Frontal cortex (tissue), 3 donors: ENCODE measurements at regions not wholly inside any gene's neighbourhood (a gene's known extent, or its start where the extent isn't known, plus 50 kb on each side); places are given as distances from the start of the nearest gene placed in this dataset.

ENCODE experiments used
- DNase-seq, 2 donors: peaks; one replicate each; pipeline ENCODE4 v3.0.0; 2012; ENCODE audit warnings: low spot score in 2 of 2
- FAIRE-seq: peaks from 2 replicates; lab custom pipeline; 2012; peaks lifted over from hg19 to GRCh38; lab: Jason Lieb, UNC
- donor health status: control.
- donor health status: control.
- donor health status: control.

DNA sequence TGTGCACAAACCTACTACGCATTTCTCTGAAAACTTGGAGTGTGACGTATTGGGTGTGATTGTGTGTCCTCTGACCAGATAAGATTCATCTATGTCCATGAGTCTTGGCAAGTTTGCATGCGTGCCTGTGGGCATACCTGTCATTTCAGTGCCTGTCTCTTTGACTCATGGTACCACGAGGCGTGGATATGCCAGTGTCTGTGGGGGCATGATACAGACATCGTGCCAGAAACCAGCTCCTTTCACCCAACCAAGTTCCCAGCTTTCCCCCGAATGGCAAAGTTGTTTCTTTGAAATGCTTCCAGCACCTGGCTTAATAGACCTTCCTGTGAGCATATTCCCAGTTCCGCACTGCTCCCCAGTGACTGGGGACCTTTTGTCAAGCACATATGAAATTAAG, 241.9 kb upstream of the MVB12B start:
- no peak for DNase-seq
- FAIRE-seq: no peak

DNA sequence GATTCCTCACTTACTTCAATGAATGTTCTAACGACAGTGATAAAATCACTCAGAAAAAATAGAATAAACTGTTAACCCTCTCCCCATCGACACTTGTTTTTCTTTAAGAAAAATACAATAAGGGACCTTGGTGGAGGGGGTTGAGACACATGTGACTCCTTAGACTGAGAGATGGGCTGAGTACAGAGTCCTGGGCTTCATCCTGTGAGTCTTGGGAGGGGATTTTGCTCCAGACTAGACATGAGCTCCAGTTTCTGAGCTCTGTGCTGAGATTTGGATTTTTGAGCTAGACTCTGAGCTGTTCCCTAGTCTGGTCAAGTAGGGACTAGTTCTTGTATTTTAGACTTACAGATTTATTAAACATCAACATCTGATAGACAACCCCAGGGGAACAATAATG, 241.5 kb upstream of the MVB12B start:
- FAIRE-seq: no peak
- DNase-seq: no peak

DNA sequence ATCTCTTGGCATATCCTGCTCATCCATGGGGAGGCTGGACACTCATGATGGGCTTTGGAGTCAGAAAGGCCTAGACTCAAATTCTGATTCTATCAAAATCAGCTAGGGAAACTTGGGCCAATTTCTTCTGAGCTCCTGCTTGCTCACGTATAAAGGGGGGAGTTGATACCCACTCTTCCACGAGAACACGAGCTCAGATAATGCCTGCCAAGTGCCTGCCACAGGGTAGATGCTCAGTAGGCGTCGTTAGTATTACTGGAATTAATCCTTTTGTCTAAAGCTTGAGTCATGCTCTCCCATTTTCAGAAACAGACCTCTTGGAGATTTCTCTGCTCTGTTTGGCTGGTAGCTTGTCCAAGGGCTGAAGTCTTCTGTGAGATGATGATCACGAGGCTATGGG, 238.3 kb upstream of the MVB12B start:
- FAIRE-seq: no peak

DNA sequence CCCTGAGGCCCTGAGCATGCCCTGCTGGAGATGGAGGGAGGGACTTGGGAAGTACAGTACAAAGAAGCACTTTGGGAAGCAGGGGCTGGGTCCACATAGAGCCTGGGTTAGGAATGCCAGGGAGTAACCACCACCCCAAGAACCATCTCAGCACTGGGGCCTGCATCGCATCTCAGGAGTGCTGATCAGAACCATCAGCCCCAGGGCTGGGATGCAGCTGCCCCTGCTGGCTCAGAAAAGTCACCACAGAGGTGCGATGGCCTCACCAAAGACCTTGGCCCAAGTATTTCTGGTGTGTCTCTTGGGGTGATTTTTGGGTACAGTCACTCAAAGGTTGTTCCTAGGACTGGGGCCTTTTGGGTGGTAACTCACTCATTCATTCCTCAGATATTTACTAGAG, 236.8 kb upstream of the MVB12B start:
- DNase-seq: no peak
- FAIRE-seq: no peak

More for the DNA sequence above, 238.3 kb upstream of the MVB12B start:
- DNase-seq: no peak

DNA sequence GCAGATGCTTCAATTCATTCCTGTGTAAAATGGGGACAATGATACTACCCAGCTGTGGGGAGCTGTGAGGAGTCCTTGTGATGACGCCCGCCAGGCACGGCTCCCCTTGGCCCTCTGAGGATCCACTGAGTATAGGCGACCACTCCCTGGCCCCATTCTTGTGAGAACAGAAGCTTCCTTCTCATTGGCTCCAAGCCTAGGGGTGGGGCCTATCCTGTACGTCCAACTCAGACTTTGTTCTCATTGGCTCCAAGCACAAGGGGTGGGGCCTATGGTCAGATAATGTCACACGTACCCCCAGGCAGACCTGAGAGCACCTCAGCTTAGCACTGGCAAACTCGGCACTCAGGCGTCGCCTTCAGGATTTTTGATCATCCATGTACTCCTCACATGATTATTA, 232.9 kb upstream of the MVB12B start:
- DNase-seq (no peak), FAIRE-seq (no peak)

DNA sequence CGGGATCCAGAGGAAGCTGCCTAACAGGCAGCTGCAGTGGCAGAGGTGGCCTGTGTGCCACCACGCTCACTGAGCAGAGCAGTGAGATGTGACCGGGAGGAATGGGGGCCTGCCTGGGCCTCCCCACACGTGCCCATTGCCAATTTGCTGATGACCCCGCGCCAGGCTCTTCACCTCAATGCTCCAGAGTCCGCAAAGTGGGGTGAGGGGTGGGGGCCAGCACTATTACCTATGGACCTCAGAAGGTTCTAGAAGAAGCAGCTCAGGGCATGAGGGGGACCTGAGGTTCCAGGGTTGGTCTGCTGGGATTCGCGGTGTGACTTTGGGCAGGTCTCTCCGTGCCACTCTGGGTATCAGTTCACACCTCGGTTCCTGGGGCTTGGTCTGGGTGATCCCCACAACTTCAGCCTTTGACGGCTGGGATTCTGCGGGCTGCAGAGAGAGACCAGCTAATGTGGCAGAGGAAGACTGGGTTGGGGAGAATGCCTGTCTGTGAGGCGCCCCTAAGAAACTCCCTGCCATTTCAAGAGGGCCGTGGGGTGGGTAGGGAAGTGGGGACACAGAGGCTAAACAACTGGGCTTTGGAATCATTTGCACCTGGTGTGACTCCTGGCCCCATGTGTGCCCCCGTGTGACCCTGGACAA, 231.0 kb upstream of the MVB12B start:
- DNase-seq: no peak
- FAIRE-seq: no peak

DNA sequence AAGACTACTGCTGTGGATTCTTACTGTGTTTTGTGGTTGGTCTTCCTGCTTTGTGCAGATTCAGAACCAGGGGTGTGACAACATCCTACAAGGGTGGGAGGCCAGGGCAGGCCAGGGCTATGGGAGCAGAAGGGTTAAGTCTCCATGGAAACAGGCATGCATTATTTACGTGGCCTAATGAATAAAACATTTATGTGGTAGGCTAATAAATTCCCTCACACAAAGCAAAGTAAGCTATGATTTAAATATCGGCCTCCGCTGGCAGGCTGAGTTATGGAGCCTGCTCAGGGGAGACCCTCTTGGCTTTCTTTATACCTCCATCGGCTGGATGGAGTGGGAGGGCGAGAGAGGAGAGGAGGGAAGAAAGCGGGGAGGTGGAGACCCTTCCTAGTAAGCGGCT, 230.3 kb upstream of the MVB12B start:
- no peak for FAIRE-seq
- DNase-seq: no peak

DNA sequence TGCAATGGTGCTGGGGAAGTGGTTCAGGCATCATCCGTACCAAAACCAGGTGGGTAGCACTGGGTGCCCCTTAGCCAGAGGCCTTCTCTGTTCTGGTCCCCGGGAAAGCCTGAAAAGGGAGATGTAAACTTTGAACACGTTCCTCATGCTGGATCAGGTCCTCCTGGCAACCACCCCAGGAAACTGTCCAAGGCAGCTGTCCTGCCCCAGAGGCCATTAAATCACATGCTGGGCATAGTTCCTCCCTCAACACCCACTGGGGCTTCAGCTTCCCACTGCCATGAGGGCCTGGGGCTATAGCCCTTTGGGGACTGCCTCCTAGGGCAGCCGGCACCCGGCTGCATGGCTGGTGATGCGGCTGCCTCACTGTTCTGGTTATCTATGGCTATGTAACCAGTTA, 228.9 kb upstream of the MVB12B start:
- DNase-seq (no peak), FAIRE-seq (no peak)

DNA sequence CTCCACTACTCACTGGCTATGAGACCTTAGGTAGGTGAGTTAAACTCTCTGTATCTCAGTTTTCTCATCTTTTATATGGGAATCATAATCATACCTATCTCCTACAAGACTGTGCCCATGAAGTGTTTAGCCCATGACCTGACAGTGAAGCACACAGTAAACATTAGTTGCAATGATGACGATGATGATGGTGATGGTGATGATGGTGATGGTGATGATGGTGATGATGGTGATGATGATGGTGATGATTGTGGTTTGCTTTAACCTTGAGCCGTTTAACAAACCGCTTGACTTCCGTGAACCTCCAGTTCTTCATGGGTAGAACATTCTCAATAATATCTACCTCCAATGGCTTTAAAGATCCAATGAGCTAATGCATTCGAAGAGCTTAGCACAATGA, 220.2 kb upstream of the MVB12B start:
- no peak for FAIRE-seq
- no peak for DNase-seq

DNA sequence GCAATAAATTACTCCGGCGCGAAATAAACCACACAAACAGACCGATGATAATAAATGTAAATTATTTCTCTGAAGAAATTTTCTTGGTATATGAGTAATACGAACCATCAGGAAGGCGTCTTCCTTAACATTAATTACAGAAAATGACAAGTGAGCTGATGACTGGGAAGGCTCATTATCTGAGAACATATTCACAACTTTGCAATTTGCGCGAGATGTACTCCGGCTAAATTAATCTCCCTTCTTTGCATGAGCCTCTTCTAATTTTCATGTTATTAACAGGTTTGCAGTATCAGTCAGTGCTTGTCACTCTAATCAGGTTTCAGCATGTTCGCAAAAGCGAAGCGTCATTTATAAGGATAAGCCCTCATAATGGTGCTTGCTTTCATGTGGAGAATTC, 218.9 kb upstream of the MVB12B start:
- FAIRE-seq (no peak), DNase-seq (no peak)

DNA sequence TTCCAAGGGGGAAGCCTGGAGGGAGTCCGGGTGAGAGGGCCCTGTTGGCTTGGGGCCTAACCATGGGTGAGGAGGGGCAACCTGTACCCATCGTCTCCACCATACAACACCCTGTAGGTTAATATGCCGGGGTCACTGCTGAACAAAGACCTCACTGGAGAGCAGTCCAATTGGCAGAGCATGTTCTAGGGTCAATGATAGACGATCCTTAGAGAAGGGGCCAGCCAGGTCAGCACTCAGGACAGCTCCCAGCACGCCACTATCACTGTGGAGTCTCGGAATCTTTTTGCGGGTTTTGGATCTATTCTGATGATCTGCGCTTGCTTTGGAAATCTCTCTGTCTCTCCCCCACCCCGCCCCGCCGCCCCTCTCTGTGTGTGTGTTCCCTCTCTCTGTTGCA, 218.4 kb upstream of the MVB12B start:
- DNase-seq (no peak), FAIRE-seq (no peak)

DNA sequence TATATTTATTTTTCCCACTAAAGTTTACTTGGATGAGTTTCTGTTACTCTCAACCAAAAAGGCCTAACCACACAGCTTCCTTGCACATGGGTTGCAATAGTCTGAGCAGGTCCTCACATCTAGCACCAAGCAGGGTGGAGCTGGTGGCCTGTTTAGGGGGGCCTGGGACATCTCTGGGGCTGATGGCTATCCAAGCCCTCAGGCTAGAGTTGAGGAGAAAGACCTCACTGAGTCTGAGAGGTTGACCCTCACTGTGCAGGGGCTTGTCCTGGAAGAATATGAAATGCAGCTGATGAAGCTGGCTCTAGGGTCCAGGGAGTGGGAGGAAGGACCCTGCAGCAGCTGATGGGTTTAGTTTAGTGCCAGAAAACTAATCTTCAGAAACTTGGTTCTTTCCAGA, 217.1 kb upstream of the MVB12B start:
- DNase-seq (no peak), FAIRE-seq (no peak)

DNA sequence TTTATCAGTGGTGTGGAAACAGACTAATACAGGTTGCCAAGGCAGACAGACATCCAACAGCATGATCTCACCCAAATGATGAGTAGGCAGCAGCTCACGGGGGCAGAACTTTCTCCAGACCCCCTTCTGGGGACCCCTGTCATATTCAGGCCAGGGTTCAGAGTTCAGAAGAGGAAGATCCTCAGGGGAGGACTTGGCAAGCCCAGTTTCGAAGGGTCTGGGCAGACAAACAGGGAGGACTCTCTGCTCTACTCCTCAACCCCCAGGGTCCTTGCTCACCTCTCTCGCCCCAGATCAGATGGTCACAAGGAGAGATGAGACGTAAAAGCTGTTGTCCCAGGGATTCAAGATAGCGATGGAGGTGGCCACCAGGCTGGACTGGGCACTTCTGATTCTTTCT, 215.1 kb upstream of the MVB12B start:
- no peak for DNase-seq
- FAIRE-seq: no peak

DNA sequence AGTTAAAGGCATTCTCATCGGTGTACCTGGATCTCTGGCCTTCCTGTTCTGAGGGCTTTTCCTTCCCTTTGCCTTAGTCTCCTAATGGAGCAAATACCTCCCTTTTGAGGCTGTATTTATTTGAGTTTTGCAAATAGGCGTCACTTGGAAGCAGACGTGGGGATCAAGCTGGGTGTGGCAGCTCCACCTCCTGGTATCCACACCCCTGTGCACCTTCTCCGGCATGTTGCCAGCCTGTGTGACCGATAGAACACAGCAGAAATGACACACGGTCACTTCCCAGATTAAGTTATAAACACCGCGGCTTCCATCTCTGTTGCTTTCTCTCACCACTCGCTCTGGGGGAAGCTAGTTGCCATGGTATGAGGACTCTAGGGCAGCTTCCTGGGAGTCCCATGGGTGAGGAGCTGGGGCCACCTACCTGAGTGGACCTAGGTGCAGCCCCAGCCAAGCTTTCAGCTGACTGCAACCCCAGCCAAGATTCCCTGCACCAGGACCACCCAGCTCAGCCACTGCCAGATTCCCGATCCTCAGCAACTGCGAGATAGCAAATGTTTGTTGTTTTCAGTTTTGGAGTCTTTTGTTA, 214.4 kb upstream of the MVB12B start:
- DNase-seq (no peak), FAIRE-seq (no peak)

DNA sequence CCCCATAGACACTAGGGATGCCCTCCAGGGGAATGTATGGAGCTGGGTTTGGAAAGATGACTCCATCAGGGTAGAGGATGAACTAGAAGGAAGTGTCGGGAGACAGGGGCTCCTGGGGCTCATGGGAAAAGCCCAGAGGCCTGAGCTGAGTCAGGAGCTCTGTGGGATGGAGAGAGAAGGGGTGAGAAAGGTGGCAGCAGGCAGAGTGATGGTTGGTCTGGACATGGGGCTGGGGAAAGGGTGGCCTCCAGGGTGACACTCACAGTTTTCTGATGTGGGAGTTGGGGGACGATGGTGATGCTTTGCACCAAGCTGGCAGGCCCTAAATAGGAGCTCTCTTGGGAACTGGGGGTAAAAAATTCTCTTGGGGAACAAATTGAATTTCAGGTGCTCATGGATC, 213.5 kb upstream of the MVB12B start:
- FAIRE-seq: no peak

DNA sequence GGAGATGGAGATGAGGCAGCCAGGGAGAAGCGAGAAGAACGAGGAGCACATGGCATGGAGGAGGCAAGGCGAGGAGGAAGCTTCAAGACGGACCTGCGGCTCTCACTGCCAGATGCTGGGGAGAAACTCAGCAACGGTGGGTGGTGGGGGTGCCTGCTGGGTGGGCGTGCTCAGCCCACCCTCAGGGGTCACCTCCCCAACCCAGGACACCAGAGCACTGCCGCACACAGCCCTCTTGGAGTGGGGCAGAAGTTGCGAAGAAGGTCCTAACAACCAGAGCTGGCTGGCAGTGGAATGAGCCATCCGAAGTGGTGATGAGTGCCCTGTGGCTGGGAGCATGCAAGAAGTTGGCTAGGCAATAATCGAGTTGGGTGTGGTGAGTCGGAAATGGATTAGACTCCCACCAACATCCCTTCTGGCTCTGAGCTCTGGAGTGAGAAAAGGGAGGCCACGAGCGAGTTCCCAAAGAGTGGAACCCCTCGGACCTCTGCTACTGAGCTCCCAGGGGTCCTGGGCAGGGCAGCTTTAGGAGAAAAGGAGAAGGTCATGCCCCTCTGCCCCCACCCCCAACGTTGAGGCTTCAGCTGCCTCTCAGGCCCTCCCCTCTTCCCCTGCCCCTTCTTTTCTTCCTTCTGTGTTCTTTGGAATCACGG, 212.7 kb upstream of the MVB12B start:
- no peak for FAIRE-seq
- DNase-seq: no peak

More for the DNA sequence above, 213.5 kb upstream of the MVB12B start:
- DNase-seq: no peak

DNA sequence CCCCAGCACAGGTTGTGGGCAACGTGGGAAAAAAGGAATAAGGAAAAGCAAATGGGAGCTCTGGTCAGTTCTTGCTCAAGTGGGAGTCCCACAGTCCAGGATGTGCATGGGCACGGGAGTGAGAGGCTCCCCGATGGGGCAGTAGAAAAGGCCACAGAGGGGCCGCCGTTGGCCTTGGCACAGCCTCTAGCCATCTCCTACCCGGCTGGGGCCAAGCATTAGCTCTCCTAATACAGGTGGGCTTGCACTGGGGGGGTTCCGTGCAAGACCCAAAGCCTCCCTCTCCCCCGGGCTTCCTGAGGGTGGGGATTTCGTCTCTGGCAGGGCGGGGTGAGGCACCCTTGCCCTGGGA, 212.2 kb upstream of the MVB12B start:
- FAIRE-seq (no peak), DNase-seq (no peak)

DNA sequence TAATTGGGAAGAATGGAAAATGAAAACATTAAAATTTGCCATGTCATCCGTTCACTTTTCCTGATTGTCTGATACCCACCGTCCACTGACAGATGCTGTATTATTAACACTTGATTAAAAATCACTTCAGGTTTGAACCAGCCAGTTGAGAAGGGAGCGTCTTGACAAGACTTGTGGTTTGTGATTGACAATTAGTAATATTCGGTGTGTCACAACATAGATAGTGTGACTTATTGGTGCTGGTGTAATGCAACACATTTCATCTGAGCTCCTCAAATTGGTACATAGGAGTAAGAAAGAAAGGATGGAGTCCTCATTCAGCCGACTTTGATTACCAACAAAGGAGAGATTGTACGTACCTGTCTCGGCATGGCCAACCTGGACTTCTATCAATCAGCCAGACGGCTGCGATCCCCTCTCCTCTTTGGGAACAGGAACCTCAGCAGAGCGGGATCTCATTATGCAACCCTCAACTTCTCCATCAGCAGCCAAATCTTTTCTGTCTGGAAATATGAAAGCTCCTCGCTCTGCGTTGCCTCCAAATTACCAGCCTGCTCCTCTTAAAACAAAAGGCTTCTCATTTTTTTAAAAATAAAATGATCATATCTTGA, 211.7 kb upstream of the MVB12B start:
- no peak for FAIRE-seq
- DNase-seq: no peak

DNA sequence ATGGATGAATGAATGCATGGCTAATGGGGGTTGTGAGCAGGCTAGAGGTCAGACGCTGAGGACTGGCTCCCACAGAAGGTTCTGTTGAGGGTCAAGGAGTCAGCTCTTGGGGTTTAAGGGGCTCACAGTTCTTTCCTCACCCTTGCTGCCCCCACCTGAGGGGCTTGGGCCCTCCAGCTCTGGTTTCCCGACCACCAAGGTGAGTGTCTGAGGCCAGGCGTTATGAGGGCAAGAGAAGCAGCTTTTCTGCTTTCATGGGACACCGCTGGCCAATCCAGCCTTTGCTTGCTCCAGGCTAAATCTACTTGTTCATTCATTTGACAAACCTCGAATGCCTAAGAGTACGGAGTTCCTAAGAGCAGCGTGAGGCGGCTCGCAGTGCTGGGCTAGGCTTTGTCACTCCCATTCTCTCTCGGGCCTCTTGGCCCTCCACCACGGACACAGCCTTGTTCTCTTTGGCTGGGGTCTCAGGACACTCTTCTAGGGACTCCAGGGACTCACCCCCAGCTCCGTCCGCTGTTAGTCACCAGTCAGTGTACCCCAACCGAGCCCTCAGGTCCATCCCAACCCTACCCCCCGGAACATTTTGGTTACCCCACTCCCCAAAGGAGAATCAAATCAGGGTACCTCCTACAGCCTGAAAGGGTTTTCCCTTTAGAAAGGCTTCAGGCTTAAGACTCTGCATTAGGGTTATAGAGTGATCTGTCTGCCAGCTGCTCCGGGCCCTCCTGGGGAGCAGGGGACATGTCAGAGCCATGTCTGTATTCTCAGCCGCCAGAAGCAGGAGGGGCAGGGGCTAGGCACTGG, 210.1 kb upstream of the MVB12B start:
- DNase-seq (no peak), FAIRE-seq (no peak)

DNA sequence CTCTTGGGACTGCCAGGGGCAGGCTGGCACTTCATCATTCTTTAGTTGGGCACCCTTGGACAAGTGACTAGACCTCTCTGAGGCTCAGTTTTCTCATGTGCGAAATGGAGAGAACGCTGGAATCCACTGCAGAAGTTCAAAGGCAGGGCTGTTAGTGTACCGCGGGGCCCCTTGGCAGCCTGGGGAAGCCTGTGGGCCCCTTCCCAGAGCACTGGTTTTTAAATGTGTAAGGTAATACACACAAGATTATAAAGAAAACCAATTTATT, 209.5 kb upstream of the MVB12B start:
- DNase-seq: no peak
- FAIRE-seq: no peak

DNA sequence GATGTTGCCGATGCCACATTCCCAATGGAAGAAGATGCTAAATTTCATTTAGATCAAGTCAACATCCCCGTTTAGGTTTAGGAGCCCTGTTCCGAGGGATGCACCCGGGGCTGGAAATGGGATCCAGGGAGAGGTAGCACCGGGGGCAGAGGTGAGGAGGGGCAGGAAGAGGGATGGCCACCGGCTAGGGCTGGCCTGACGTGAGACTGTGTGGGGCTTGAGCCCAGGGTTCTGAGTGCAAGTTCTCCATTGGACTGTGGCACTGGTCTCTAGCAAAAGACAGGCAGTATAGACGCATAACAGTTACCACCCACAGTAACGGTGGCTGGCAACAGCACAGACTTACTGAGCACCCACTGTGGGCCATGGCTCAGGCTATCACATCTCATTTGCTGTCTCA, 209.0 kb upstream of the MVB12B start:
- FAIRE-seq (no peak), DNase-seq (no peak)
